Smooth muscle cell (in vitro differentiated cells): ENCODE measurements at regions not wholly inside any gene's neighbourhood (a gene's known extent, or its start where the extent isn't known, plus 50 kb on each side); places are given as distances from the start of the nearest gene placed in this dataset.

Experiments used
- DNase-seq: peaks from one replicate; lab custom pipeline; 2025; ENCODE audit not compliant: unreplicated experiment; lab: John Stamatoyannopoulos, UW
- H2AFZ ChIP-seq: fragments of 200-600 bp; sonication (generic); 2 replicates; pipeline ENCODE4 v1.6.0; 2016; ENCODE audit warnings: antibody characterized with exemption, low read depth, mild to moderate bottlenecking
- H3F3A ChIP-seq: fragments of 200-600 bp; sonication (generic); 2 replicates; pipeline ENCODE4 v1.6.0; 2017; ENCODE audit warnings: antibody characterized with exemption, low read depth
- H3K27ac ChIP-seq: fragments of 200-600 bp; sonication (generic); 2 replicates; pipeline ENCODE4 v1.5.1; 2016; ENCODE audit warnings: low read depth, mild to moderate bottlenecking
- H3K27me3 ChIP-seq: fragments of 200-600 bp; sonication (generic); 2 replicates; pipeline ENCODE4 v1.6.1; 2016; ENCODE audit warnings: low read depth, mild to moderate bottlenecking
- H3K36me3 ChIP-seq: fragments of 200-600 bp; sonication (generic); 2 replicates; pipeline ENCODE4 v1.5.1; 2016; ENCODE audit warnings: low read depth
- H3K4me1 ChIP-seq: fragments of 200-600 bp; sonication (generic); 2 replicates; pipeline ENCODE4 v1.5.1; 2016; ENCODE audit warnings: low read depth
- H3K4me2 ChIP-seq: fragments of 200-600 bp; sonication (generic); 2 replicates; pipeline ENCODE4 v1.6.0; 2016; ENCODE audit warnings: mild to moderate bottlenecking
- H3K4me3 ChIP-seq: fragments of 200-600 bp; sonication (generic); 2 replicates; pipeline ENCODE4 v1.5.1; 2016; ENCODE audit warnings: mild to moderate bottlenecking
- H3K79me2 ChIP-seq: fragments of 200-600 bp; sonication (generic); 2 replicates; pipeline ENCODE4 v1.6.0; 2016; ENCODE audit warnings: low read depth, mild to moderate bottlenecking
- H3K9ac ChIP-seq: fragments of 200-600 bp; sonication (generic); 2 replicates; pipeline ENCODE4 v1.6.0; 2016; ENCODE audit warnings: low read depth
- H3K9me3 ChIP-seq: fragments of 200-600 bp; sonication (generic); replicated peaks from 2 replicates; pipeline ENCODE4 v1.5.1; 2016; ENCODE audit warnings: low read depth
- H4K20me1 ChIP-seq: fragments of 200-600 bp; sonication (generic); 2 replicates; pipeline ENCODE4 v1.6.0; 2016; ENCODE audit warnings: low read depth
- CTCF ChIP-seq: fragments of 200-600 bp; sonication (generic); IDR thresholded peaks from 2 replicates; pipeline ENCODE4 v1.5.1; 2017; ENCODE audit warnings: borderline replicate concordance, mild to moderate bottlenecking, antibody characterized with exemption; ENCODE audit not compliant: insufficient read depth, poor library complexity, severe bottlenecking
- WGBS: methylation state at CpG from one replicate; pipeline ENCODE4 v1.1.7; 2016; ENCODE audit warnings: low lambda C conversion rate; 5-methylcytosine and 5-hydroxymethylcytosine counted together

- H3K4me1 ChIP-seq, result no peaks in the 10 kb centered on the region
- 91% methylated on average over 4 of the region's 4 CpGs for WGBS
- H3K9ac ChIP-seq, result no peak overlapping the region
- DNase-seq, result no peak
- H3K27ac ChIP-seq, result no peak overlapping the region
- H3K4me2 ChIP-seq, result no peak overlapping the region
- H4K20me1 ChIP-seq, result no peaks in the 10 kb centered on the region
- no peak overlapping the region for H2AFZ ChIP-seq
- H3K79me2 ChIP-seq, result no peaks in the 10 kb centered on the region
- H3K4me3 ChIP-seq, result no peak overlapping the region
- no peaks in the 10 kb centered on the region for H3K9me3 ChIP-seq
- H3F3A ChIP-seq, result no peaks in the 10 kb centered on the region
- H3K36me3 ChIP-seq, result no peaks in the 10 kb centered on the region
- TF ChIP-seq CTCF, result no peak
- no peaks in the 10 kb centered on the region for H3K27me3 ChIP-seq
Measured at GRCh38 chr14:28152453-28153044, 614.0 kb upstream of the FOXG1 start.

GRCh38 chr14:28157289-28157869, 609.2 kb upstream of the FOXG1 start:
- Histone ChIP-seq H3F3A (no peaks in the 10 kb centered on the region), H4K20me1 (no peaks in the 10 kb centered on the region), H3K9ac (no peak overlapping the region), H3K36me3 (no peaks in the 10 kb centered on the region), H2AFZ (no peak overlapping the region), H3K9me3 (no peaks in the 10 kb centered on the region), H3K4me1 (no peaks in the 10 kb centered on the region), H3K79me2 (no peaks in the 10 kb centered on the region), H3K27me3 (no peaks in the 10 kb centered on the region), H3K4me3 (no peak overlapping the region), H3K27ac (no peak overlapping the region), H3K4me2 (no peak overlapping the region)
- no peak for TF ChIP-seq CTCF
- 91% methylated on average over 14 of the region's 14 CpGs for WGBS
- no peak for DNase-seq

- Histone ChIP-seq H3K4me1 (no peaks in the 10 kb centered on the region), H3F3A (no peaks in the 10 kb centered on the region), H3K79me2 (no peaks in the 10 kb centered on the region), H3K27ac (no peak overlapping the region), H3K36me3 (no peaks in the 10 kb centered on the region), H3K9ac (no peak overlapping the region), H3K9me3 (no peaks in the 10 kb centered on the region), H3K4me2 (no peak overlapping the region), H3K27me3 (no peaks in the 10 kb centered on the region), H2AFZ (no peak overlapping the region), H3K4me3 (no peak overlapping the region), H4K20me1 (no peaks in the 10 kb centered on the region)
- 90% methylated on average over 24 of the region's 26 CpGs for WGBS
- TF ChIP-seq CTCF, result no peak
- no peak for DNase-seq
Measured at GRCh38 chr14:28157887-28158791, 608.4 kb upstream of the FOXG1 start.
